GM18907 (cell line): ENCODE measurements at regions not wholly inside any gene's neighbourhood (a gene's known extent, or its start where the extent isn't known, plus 50 kb on each side); places are given as distances from the start of the nearest gene placed in this dataset.

Experiments used
- ATAC-seq: cut with Tn5 transposase; IDR thresholded peaks from one replicate; pipeline ENCODE4 v1.9.1; 2021; ENCODE audit warnings: mild to moderate bottlenecking, moderate library complexity; ENCODE audit not compliant: unreplicated experiment

- no peak for ATAC-seq
These were observed 59.6 kb upstream of the CENPW start for GRCh38 chr6:126280287-126280686.

- ATAC-seq, result no peak
These were observed 54.0 kb upstream of the CENPW start for GRCh38 chr6:126285871-126286365.
